ENCODE measurements at regions not wholly inside any gene's neighbourhood (a gene's known extent, or its start where the extent isn't known, plus 50 kb on each side); places are given as distances from the start of the nearest gene placed in this dataset.

DNA sequence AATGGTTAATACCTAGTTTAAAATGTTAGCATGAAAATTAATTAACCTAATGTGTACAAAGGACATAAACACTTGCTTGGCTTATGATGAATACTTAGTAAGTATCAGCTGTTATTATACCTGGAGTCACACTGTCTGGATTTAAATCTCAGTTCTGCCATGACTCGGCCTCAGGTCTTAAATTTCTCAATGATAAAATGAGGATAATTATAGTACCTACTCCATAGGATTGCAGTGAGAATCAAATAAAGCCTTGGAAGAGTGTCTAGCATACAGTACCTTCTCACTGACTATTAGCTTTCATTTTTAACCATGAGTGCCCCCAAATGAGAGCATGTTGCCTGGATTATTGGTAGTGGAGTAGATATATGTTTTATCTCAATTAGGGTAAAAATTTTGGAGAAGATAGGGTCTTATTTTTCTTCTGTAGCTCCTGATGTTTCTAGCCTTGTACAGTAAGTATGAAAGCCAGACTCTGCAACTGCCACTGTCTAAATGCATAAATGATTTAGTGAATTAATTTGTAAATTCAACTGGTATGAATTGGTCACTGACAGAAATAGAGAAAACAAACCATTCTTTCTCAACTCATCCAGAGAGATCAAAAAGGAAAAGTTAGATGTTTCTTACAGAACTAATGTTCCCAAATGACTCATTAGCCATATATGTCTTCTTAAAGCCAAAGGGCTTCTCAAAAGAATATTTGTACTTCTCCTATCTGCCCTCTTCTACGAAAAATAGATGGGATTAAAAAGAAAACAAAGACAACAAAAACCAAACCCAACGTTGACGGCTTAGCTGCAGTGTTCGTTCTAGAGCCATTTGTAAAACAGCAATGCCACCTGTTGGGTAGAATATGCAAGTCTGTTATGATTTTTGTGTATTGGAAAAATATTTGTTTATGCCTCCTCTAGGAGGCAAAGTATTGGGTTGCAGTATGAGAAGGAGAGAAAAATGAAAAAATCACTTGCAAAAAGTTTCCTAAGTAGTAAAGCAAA lies 53.8 kb upstream of the MROH9 start:
- no peak for DNase-seq
- Mint-ChIP-seq H3K4me1 (no peaks in the 10 kb centered on the region), H3K9me3 (peaks cover 9% of the 10 kb centered on the region), H3K4me3 (no peak overlapping the region), H3K36me3 (ENCODE audit: low read depth) (no peaks in the 10 kb centered on the region), H3K27me3 (ENCODE audit: low read depth, poor library complexity) (no peaks in the 10 kb centered on the region), H3K27ac (no peak overlapping the region)
- TF ChIP-seq CTCF (IDR thresholded peaks at IDR 0.05), result no peak
